Panc1 (cell line): ENCODE measurements at regions not wholly inside any gene's neighbourhood (a gene's known extent, or its start where the extent isn't known, plus 50 kb on each side); places are given as distances from the start of the nearest gene placed in this dataset.

Experiments
- ATAC-seq: fragments of 200-7000 bp; cut with Tn5 transposase; 2 replicates; pipeline ENCODE4 v1.9.1; 2020; ENCODE audit warnings: mild to moderate bottlenecking, moderate library complexity
- BruUV-seq: library from RNA; stranded (reverse); fragments of 400-500 nt; replicated peaks from 2 replicates; lab custom pipeline; 2021; lab: Mats Ljungman, UMichigan
- CTCF ChIA-PET: fragments of 300-600 bp; sonication (Branson Sonifier 250); formaldehyde crosslinking; loops from one replicate; lab custom pipeline; 2022; ENCODE audit warnings: antibody characterized with exemption; lab: Charles Lee
- POLR2A ChIA-PET: fragments of 300-600 bp; sonication (Branson Sonifier 250); formaldehyde crosslinking; loops from one replicate; lab custom pipeline; 2022; ENCODE audit warnings: antibody characterized with exemption; lab: Charles Lee
- DNase-seq: peaks from one replicate; pipeline ENCODE4 v3.0.0-alpha.2; 2010; ENCODE audit warnings: low read depth, low spot score
- H3K27ac ChIP-seq: 2 replicates; pipeline ENCODE4 v1.5.1; 2011; ENCODE audit warnings: mild to moderate bottlenecking, low read length, inconsistent platforms
- H3K27me3 ChIP-seq: fragments of 200-500 bp; sonication (Bioruptor generic); 2 replicates; pipeline ENCODE4 v1.6.0; 2014; ENCODE audit warnings: low read length, inconsistent platforms; ENCODE audit not compliant: control insufficient read depth, insufficient read depth
- H3K36me3 ChIP-seq: fragments of 200-500 bp; sonication (Bioruptor generic); 2 replicates; pipeline ENCODE4 v1.5.1; 2014; ENCODE audit warnings: inconsistent platforms, mild to moderate bottlenecking, low read length, moderate library complexity; ENCODE audit not compliant: control insufficient read depth, insufficient read depth
- H3K4me1 ChIP-seq: 2 replicates; pipeline ENCODE4 v1.5.1; 2011; ENCODE audit warnings: inconsistent platforms, mild to moderate bottlenecking, low read length, moderate library complexity; ENCODE audit not compliant: control insufficient read depth, insufficient read depth
- H3K4me3 ChIP-seq, 2 experiments: 2 replicates each; pipeline ENCODE4 v1.5.1; 2011 to 2012; ENCODE audit warnings: low read depth in 2 of 2, low read length in 2 of 2, mild to moderate bottlenecking in 2 of 2, inconsistent platforms in 1 of 2, moderate library complexity in 1 of 2
- H3K9me3 ChIP-seq: fragments of 200-500 bp; sonication (Bioruptor generic); 2 replicates; pipeline ENCODE4 v1.5.1; 2014; ENCODE audit warnings: low read depth, mild to moderate bottlenecking, inconsistent platforms, low read length, moderate library complexity; ENCODE audit not compliant: control insufficient read depth, insufficient read depth
- CTCF ChIP-seq: fragments of 450-650 bp; IDR thresholded peaks from 2 replicates; pipeline ENCODE4 v1.5.1; 2017; ENCODE audit warnings: mild to moderate bottlenecking
- POLR2AphosphoS5 ChIP-seq: IDR thresholded peaks from 2 replicates; pipeline ENCODE4 v1.6.1; 2012; ENCODE audit warnings: mild to moderate bottlenecking, low read depth, low read length, moderate library complexity
- REST ChIP-seq, 2 experiments: IDR thresholded peaks; 2 replicates each; pipeline ENCODE4 v1.6.1; 2011 to 2012; ENCODE audit warnings: low read depth in 2 of 2, control low read depth in 1 of 2, low read length in 1 of 2, mild to moderate bottlenecking in 1 of 2, moderate library complexity in 1 of 2; ENCODE audit not compliant: insufficient read depth in 1 of 2
- SIN3A ChIP-seq: IDR thresholded peaks from 2 replicates; pipeline ENCODE4 v1.6.1; 2012; ENCODE audit warnings: low read depth, mild to moderate bottlenecking, low read length, moderate library complexity, borderline replicate concordance; ENCODE audit not compliant: insufficient read depth
- TCF7L2 ChIP-seq: IDR thresholded peaks from 2 replicates; pipeline ENCODE4 v1.6.1; 2011; ENCODE audit warnings: mild to moderate bottlenecking, low read depth, low read length, inconsistent platforms
- in situ Hi-C: cut with HindIII; loops from 2 replicates; pipeline ENCODE4 v1.10.0; 2016; ENCODE audit warnings: low sequenced_read_pairs, low pct_unique_long_range_greater_than_20kb
- intact Hi-C: fragments of 100-400 bp; cut with micrococcal nuclease; formaldehyde crosslinking; loops from one replicate; pipeline ENCODE4 v1.10.0; 2022; ENCODE audit not compliant: unreplicated experiment

GRCh38 chr1:5683446-5683845 lies 308.8 kb downstream of the NPHP4 start:
- H3K4me1 ChIP-seq: no peaks in the 10 kb centered on the region
- in situ Hi-C loops: no loop called here
- H3K4me3 ChIP-seq: no peak overlapping the region
- ChIA-PET CTCF (no interaction called here), POLR2A (no interaction called here)
- no TSS peak for BruUV-seq
- no peaks in the 10 kb centered on the region for H3K36me3 ChIP-seq
- H3K9me3 ChIP-seq: no peaks in the 10 kb centered on the region
- no peak for ATAC-seq
- TF ChIP-seq POLR2AphosphoS5 (no peak), SIN3A (no peak), CTCF (no peak), REST (IDR thresholded peaks at IDR 0.05; ENCODE audit: insufficient read depth in 1 of 2, low read depth in 2 of 2, low read length in 1 of 2) (no peak), TCF7L2 (no peak)
- no peak for DNase-seq
- intact Hi-C loops: no loop called here
- no peak overlapping the region for H3K27ac ChIP-seq
- H3K27me3 ChIP-seq: peaks cover 4% of the 10 kb centered on the region; the same call in 1 of the 2 replicates

GRCh38 chr1:5682626-5683225 lies 309.5 kb downstream of the NPHP4 start:
- intact Hi-C loops (no loop called here), in situ Hi-C loops (no loop called here)
- H3K27me3 ChIP-seq: peaks cover 4% of the 10 kb centered on the region; the same call in 1 of the 2 replicates
- DNase-seq: no peak
- H3K4me1 ChIP-seq: no peaks in the 10 kb centered on the region
- no TSS peak for BruUV-seq
- no peak overlapping the region for H3K27ac ChIP-seq
- TF ChIP-seq REST (IDR thresholded peaks at IDR 0.05; ENCODE audit: insufficient read depth in 1 of 2, low read depth in 2 of 2, low read length in 1 of 2) (no peak), POLR2AphosphoS5 (no peak), SIN3A (no peak)
- ChIA-PET POLR2A (no interaction called here), CTCF (no interaction called here)
- no peaks in the 10 kb centered on the region for H3K9me3 ChIP-seq
- no peaks in the 10 kb centered on the region for H3K36me3 ChIP-seq
- H3K4me3 ChIP-seq: no peak overlapping the region
- no peak for ATAC-seq
